ENCODE measurements at regions not wholly inside any gene's neighbourhood (a gene's known extent, or its start where the extent isn't known, plus 50 kb on each side); places are given as distances from the start of the nearest gene placed in this dataset.
A peak's percentile ranks its signal among the peaks of the same experiment; 100 is the strongest.

- no peak for FAIRE-seq
Measured at GRCh38 chr5:107263387-107264018, 407.2 kb downstream of the EFNA5 start.

GRCh38 chr5:107257885-107258520 is 412.7 kb downstream of the EFNA5 start:
- no peak for FAIRE-seq

- FAIRE-seq = no peak
Measured at GRCh38 chr5:107254902-107255234, 415.9 kb downstream of the EFNA5 start.

- no peak for FAIRE-seq
Measured at GRCh38 chr5:107254214-107254901, 416.4 kb downstream of the EFNA5 start.

- FAIRE-seq = no peak
Measured at GRCh38 chr5:107253246-107253645, 417.5 kb downstream of the EFNA5 start.

- no peak for FAIRE-seq
Measured at GRCh38 chr5:107251151-107251550, 419.6 kb downstream of the EFNA5 start.

- FAIRE-seq = peak; percentile 77
Measured at GRCh38 chr5:107248066-107248695, 422.6 kb downstream of the EFNA5 start.

- FAIRE-seq = no peak
Measured at GRCh38 chr5:107247427-107247826, 423.3 kb downstream of the EFNA5 start.

- FAIRE-seq = no peak
Measured at GRCh38 chr5:107243220-107243579, 427.5 kb downstream of the EFNA5 start.

- no peak for FAIRE-seq
Measured at GRCh38 chr5:107242411-107243219, 428.1 kb downstream of the EFNA5 start.

- no peak for FAIRE-seq
Measured at GRCh38 chr5:107241841-107242240, 428.9 kb downstream of the EFNA5 start.

GRCh38 chr5:107235167-107235566 is 435.6 kb downstream of the EFNA5 start:
- FAIRE-seq = no peak

- FAIRE-seq = no peak
Measured at GRCh38 chr5:107232788-107233187, 437.9 kb downstream of the EFNA5 start.

- no peak for FAIRE-seq
Measured at GRCh38 chr5:107232293-107232692, 438.4 kb downstream of the EFNA5 start.

GRCh38 chr5:107231191-107231590 is 439.5 kb downstream of the EFNA5 start:
- no peak for FAIRE-seq

- FAIRE-seq = no peak
Measured at GRCh38 chr5:107230367-107230766, 440.4 kb downstream of the EFNA5 start.

- FAIRE-seq = no peak
Measured at GRCh38 chr5:107228226-107228625, 442.5 kb downstream of the EFNA5 start.

GRCh38 chr5:107224272-107224671 is 446.5 kb downstream of the EFNA5 start:
- FAIRE-seq = no peak

GRCh38 chr5:107223066-107223465 is 447.7 kb downstream of the EFNA5 start:
- FAIRE-seq = no peak

GRCh38 chr5:107219993-107220392 is 450.7 kb downstream of the EFNA5 start:
- no peak for FAIRE-seq

- no peak for FAIRE-seq
Measured at GRCh38 chr5:107218457-107219193, 452.1 kb downstream of the EFNA5 start.

GRCh38 chr5:107217721-107218130 is 453.0 kb downstream of the EFNA5 start:
- FAIRE-seq = no peak

Data from G401.6 (cell line).